Fibroblast of skin of right biceps (primary cell): ENCODE measurements at regions not wholly inside any gene's neighbourhood (a gene's known extent, or its start where the extent isn't known, plus 50 kb on each side); places are given as distances from the start of the nearest gene placed in this dataset.
"Not testable (repeated sequence)": the region's sequence is repeated elsewhere in the genome, so short reads cannot be mapped to it uniquely, and the experiment has no call there.

Source experiments
- DNase-seq: peaks from one replicate; pipeline ENCODE4 v3.0.0-alpha.2; 2013

DNA sequence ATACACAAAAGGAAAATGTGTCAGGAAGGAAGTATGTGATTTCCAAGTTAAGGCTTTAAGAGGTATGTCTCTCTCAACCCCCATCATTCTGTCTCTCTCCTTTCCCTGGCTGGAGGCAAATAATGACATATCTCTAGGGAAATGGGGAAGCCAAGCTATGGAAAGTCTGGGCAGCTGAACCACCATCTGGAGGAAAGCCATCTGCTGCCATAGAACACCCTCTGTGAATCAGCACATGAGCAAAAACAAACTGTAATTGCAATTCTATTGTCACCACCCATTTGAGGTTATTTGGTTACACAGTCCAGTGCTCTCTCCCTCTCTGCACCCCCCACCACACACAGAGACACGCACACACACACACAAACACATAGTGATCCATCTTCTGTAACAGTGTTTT lies 766.2 kb downstream of the FLRT2 start:
- DNase-seq: peak; percentile 98

DNA sequence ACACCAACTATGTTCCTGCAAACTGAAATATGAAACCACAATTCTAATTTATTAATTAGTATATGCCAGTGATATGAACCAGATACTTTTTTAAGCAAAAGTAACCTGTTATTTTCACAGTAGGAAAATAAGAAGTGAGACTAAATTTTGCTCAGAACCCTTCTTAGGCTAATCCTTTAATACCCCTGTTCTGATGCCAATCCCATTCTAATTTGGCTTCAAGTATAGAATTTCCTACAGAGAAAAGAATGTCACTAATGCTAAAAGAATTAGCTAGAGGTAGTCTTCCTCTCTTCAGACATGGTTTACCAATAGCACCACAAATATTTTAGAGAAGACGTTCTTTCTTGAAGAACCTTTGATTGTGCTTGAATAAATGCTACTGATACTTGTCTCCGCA lies 758.4 kb downstream of the FLRT2 start:
- no peak for DNase-seq

DNA sequence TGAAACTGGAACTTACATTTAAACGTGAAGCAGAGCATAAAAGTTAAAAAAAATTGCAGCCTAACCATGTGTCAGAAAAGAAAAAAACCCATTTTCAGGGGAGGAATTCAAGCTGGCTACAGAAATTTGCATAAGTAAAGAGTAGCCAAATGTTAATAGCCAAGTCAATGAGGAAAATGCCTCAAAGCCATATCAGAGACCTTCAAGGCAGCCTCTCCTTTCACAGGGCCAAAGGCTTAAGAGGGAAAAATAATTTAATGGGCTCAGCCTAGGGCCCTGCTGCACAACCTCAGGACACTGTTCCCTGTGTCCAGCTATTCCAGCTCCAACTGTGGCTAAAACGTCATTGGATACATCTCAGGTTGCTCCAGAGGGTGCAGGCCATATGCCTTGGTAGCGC lies 749.5 kb downstream of the FLRT2 start:
- no peak for DNase-seq

DNA sequence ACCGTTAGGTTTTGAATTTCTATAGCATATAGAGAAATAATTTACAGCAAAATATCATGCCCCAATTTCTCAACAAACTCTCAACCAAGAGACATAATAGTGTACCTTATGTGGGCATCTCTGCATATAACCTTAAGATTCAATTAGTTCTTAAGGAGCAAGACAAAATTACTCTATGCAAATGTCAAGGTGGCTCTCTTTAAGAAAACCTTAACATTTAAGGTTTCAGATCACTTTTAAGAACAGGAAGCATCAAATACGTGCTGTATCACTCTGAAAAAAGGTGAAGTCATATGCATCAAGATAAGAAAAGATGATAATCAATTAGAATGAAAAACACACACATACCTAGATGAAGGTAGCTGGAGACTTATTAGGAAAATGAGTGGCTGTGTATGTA lies 728.0 kb downstream of the FLRT2 start:
- no peak for DNase-seq

DNA sequence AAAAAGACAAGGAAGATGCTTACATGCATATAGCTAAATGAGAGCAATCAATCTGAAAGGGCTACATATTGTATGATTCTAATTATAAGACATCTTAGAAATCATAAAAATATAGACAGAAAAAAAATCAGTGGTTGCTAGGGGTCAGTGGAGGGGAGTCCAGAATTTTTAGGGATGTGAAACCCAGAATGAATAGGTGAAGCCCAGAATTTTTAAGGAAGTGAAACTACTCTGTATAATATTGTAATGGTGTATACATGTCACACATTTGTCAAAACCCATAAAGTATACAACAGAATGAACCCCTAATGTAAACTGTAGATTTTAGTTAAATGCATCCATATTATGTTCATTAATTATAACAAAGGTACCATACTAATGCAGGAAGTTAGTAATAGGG lies 713.2 kb downstream of the FLRT2 start:
- no peak for DNase-seq

DNA sequence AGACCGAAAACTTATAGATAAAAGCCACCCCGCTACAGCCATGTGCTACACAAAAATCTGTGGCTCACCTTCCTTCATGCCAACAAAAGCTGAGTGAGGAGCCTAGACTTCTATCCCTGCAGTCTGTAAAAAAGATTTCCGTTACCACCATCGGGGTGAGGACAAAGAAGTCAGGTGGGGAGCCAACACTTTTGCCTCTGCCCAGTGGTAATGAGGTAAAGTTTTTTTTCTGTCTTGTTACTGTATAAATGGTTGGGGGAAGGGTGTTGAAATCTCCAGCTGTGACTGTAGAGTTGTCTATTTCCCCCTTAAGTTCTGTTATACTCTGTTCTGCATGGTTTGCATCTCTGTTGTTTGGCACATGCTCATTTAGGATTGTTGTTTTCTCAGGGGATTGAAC lies 707.8 kb downstream of the FLRT2 start:
- DNase-seq: no peak

DNA sequence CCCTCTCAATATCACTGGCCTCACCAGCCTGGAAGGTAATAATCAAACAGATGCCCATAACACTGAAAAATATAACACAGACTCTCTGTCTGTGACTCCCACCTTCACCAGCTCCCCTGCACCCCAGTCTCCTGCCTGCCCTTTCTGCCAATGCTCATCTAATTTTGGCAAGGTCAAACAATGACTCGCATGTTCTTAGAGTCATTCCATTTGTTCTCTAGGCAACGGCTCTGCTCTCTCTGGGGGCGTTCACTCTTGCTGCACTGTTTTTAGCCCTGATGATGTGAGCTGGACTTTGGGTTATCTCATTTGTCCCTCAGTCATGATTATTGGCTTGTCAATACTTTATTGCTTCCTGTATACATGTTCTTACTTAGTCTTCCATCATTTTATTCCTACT lies 691.8 kb downstream of the FLRT2 start:
- peak; percentile 41 for DNase-seq

DNA sequence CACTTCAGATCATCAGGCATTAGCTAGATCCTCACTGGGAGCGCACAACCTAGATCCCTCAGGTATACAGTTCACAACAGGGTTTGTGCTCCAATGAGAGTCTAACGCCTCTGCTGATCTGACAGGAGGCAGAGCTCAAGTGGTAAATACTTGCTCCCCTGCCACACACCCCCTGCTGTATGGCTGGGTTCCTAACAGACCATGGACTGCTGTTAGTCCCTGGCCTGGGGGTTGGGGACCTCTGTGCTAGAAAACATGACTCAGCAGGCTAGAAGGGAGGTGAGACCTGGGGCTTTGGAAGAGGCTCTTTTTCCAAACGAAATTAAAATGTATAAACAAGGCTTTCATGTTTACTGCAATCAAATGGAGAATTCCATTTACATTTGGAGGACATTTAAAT lies 691.1 kb downstream of the FLRT2 start:
- peak; percentile 25 for DNase-seq

DNA sequence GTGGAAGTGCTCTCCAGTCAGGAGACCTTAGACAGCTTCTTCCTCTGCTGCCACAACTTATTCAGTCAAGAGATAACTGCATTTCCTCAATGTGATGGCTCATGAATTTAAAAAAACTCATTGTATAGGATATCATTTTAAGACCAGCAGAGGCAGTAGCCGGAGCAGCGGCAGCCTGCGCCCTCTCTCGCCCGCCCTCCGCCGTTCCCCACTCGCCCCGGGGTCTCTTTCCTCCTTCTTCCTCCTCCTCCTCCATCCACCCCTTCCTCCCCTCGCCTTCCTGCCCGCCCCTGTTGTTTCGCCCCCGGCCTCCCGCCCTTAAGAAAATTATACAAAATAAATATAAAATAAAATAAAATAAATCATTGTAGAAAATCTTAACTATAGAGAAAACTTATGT lies 687.6 kb downstream of the FLRT2 start:
- DNase-seq: no peak

DNA sequence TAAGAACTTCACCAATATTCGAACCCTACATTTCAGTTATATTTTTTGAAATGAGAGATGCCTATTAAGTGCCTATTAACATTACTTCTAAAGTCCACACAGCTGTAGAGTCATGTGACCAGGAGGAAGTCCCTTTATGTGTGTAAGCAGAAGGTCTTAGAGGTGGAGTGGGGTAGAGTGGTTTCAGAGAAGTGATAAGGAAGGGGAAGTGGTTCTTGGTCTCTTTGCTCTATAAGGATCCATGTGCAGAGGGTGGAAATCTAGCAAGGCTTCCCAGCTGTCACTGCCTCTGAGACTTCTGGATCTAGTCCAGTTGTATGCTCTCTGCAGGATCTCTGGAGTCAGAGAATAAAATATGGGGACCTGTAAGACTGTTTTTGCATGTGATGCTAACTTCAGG lies 673.9 kb downstream of the FLRT2 start:
- DNase-seq: no peak

DNA sequence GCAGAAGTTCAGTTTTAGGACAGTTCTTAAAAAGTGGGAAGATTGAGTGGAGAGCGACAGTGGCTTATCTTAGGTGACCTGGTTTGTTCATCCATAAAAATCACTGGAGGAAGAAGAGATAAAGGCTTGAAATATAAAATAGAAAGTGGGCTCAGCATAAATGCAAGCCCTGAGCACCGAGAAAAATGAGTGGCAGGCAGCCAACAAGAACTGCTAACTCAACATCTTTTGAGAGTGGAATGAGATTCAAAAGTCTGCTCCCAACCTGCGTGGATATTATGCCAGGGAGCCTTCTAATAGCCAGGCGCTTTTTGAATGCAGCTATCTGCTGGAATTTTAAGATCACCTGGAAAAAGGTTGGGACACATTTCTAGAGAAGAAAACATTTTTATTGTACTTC lies 666.5 kb downstream of the FLRT2 start:
- DNase-seq: peak; percentile 15

DNA sequence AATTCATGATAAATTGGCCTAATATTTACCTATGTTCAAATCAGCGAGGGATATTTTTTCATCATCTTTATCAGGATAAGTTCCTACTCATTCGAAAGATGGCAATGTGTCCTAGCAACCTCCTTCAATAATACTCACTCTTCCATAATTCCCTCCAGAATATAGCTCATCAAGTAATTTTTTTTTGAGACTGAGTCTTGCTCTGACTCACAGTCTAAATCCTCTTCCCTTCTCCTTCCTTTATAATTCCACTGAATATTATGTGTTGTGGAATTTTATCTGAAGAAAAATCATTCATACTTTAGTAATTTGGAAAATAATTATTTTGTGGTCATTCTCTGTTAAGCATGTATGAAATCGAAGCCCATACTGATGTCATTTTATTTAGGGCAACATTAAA lies 663.8 kb downstream of the FLRT2 start:
- DNase-seq: peak; percentile 65

DNA sequence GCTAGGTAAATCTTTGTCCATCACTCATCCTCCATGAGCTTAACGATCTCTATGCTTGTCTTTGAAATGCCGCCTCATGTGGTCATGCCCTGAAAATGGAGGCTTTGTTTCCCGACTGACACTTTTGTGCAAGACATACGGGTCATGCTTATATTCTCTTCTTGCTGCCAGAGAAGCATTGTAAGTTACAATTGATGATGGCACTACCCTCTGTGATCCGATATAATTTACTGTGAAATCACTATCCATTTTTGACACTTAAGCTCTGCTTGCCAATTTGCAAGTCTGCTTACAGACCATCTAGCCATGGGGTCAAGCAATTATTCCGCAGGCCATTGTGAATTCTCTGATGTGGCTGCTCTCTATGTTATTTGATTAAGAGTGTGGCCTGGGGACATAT lies 650.0 kb downstream of the FLRT2 start:
- DNase-seq: no peak

DNA sequence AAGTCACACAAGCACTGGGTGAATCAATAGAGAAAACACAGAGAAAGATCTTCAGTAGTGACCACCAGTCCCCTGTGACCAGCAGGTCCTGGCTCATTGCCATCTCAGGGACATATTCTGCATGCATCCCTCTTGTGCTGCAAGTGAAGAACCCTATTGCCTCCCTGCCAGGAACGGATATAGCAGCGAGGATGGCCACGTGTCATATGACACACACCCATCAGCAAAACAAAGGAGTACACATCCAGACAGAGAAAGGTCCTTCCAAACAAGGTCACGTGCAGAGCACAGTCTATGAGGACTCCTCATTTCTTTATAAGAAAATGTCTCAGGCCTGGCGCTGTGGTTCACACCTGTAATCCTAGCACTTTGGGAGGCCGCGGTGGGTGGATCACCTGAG lies 638.4 kb downstream of the FLRT2 start:
- DNase-seq: no peak

DNA sequence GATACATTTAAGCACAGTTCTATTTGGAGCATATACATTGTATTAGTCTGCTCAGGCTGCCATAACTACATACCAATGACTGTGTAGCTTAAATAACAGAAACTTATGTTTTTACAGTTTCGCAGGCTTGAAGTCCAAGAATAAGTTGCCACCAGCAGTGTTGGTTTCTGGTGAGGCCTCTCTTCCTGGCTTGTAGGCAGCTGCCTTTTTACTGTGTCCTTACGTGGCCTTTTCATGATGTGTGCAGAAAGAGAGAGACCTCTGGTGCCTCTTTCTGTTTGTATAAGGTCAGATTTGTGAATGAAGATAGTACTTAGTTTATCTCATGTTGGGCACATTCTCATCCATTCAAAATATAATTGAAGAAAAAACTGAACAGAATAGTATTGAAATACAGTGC lies 636.6 kb downstream of the FLRT2 start:
- no peak for DNase-seq

DNA sequence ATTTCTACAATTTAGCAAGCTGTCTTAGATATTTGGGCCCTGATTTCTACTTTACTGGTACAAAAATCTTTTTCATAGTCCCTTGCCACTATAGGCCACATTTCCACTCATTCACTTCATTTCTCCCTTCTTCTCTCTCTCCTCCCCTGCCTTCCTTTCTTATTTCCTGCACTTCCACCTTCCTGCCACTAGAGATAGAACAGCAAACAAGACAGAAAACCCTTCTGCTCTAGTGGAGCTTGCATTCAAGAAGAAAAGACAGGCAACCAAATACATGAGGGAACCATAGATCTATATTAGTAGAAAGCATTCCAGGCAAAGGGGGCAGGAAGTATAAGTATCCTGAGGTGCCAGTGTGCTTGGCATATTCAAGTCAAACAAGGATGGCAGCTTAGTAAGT lies 623.5 kb downstream of the FLRT2 start:
- DNase-seq: no peak

DNA sequence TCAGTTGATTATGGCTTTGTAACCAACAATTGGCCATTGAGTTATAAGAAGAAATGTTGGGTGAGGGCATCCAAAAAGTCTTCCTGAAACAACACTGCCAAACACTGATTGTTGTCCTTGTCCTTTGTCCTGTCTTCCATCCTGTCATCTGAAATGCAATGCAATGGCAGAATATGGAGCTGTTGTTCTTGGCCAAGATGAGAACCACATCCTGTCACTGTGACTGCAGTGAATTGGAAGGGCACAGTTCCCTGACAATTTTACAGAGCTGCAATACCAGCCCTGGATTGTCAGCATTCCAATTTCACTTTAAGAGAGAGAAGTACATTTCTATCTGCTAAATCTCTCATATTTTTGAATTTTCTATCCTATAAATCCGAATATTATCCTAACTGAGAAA lies 613.3 kb downstream of the FLRT2 start:
- DNase-seq: no peak

DNA sequence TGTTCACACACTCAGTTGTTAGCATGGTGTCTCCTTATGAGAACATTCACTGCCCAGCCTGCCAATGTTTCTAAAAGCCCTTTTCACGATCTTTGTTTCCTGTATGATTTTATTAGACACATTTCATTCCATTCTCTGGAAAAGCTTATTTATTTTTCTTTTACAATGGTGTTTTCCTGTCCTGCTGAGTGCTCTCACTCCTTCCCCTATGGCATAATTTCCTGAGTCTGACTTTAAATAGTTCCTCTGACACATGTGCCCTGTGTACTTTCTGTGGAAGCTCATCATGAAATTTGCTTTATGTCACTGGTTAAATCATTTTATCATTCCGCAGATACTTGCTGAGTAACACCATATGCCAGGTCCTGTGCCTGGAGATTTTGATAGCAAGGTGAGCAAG lies 612.0 kb downstream of the FLRT2 start:
- no peak for DNase-seq

DNA sequence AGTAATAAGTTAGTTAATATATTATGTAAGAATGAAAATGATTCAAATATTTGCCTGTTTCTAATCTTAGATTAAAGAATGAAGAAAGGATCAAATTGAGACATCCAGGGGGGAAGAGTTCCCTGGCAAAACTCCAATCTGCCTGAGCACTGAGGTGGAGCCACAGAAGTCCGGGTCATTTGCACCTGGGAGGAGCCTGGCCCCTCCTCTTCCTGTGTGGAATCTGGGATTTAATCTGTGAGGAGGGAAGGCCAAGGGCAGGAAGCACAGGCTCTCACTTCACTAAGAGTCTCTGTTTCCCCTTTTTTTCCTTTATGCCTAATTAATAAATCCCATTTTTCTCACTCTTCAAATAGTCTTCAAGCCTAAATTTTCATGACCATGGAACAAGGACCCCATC lies 599.5 kb downstream of the FLRT2 start:
- no peak for DNase-seq

DNA sequence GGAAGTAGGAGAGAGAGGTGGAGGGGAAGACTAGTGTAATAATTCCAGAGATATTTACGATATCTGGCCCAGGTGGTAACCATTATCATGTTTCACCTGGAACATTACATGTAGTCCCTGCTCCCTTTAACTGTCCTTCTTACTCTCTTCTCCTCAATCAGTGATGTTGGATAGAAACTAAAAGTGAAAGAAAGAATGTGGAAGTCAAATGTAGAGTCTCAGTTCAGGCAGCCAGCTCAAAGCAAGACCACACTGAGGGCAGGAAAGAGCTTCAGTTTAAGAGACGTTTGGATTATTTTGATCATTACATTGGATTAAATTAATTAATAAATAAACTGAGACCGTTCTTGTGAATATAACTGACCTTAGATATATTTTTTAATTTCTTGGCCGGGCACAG lies 594.4 kb downstream of the FLRT2 start:
- DNase-seq: no peak

DNA sequence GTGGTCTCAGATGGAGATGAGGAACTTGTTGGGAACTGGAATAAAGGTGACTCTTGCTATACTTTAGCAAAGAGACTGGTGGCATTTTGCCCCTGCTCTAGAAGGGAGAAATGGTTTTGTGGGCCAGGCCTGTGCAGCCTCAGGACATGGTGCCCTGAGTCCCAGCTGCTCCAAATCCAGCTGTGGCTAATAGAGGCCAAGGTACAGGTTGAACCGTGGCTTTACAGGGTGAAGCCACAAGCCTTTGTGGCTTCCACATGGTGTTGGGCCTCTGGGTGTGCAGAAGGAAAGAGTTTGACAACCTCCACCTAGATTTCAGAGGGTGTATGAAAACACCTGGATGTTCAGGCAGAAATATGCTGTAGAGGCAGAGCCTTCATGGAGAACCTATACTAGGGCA lies 586.0 kb downstream of the FLRT2 start:
- no peak for DNase-seq

DNA sequence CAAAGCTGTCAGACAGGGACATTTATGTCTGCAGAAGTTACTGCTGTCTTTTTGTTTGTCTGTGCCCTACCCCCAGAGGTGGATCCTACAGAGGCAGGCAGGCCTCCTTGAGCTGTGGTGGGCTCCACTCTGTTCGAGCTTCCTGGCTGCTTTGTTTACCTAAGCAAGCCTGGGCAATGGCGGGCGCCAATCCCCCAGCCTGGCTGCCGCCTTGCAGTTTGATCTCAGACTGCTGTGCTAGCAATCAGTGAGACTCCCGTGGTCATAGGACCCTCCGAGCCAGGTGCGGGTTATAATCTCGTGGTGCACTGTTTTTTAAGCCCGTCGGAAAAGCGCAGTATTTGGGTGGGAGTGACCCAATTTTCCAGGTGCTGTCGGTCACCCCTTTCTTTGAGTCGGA lies 580.9 kb downstream of the FLRT2 start:
- DNase-seq: not testable (repeated sequence)

DNA sequence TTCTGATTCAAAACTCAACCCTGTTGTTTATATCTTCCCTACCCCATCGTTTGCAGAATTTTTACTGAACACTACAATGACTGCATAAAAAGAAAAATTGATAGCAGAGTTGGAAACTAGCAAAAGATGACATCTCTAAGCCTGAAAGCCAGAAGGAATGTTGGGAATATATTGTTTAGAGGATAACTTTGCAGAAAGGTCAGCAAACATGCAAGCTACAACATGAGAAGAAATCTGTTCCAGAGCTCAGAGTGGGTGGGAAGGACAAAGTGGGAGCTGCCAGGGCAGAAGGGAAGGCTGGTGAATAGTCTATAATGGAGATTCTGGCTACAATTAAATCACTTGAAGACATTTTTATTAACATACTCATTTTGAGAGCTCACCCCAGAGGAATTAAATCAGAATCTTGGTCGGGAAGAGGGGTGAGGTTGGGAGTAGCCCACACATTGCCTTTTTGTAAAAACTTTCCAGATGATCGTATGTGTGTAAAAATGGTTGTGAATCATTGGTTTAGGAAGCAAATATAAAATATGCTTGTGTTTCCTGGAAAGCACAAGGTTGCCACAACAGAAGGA lies 574.8 kb downstream of the FLRT2 start:
- no peak for DNase-seq

DNA sequence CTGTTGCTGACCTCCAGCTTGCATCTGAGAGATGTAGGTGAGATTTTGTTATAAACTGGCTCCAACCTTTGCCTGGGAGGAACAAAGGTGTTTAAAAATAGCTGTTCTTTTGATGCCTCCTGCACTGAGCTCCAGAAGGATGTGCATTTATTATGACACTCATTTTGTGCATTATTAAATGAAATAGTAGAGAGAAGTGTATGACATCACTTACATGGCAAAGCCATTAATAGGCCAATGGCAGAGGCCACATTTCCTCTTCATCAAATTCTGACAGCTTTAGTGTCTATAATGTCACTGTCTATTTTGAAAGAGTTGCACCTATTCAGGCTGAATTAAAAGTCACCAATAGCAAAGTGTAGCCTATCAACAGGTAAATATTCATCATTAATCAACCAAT lies 564.6 kb downstream of the FLRT2 start:
- DNase-seq: no peak

DNA sequence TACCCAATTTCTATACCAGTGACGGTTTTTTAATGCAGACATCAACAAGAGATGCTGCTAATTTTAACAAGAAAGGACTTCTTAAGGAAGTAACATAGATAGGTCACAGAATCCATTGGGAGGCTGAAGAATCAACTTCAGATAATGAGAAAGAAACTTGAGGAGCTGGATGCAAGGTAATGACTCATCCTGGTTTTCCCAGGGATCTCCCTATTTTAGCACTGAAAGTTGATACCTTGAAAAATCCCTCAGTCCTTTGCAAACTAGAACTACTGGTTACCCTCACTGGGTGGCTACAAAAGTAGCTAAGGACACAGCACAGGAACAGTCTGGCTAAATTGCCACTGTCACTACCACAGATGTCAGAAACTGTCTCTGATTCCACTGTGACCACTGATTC lies 561.9 kb downstream of the FLRT2 start:
- DNase-seq: peak; percentile 24

DNA sequence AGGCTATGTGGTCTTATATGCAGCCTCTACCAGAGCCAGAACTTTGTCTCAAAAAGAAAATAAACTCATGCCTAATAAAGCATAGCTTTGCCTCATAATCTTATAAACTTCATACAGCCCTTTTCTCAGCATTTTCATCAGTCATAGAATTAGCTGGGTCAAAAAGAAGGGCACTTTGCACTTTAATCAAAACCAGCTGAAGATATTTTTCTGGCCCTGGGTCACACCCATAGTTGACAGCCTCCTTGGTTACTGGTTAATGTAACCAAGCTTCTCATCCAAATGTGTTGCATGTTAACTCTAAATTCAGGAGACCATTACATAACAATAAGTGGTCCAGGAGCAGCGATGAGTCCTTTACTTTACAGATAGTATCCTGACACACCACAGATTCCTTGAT lies 558.2 kb downstream of the FLRT2 start:
- peak; percentile 1 for DNase-seq
